ENCODE measurements at regions not wholly inside any gene's neighbourhood (a gene's known extent, or its start where the extent isn't known, plus 50 kb on each side); places are given as distances from the start of the nearest gene placed in this dataset.

- FAIRE-seq, result no peak
- no peak for DNase-seq (ENCODE audit: low spot score)
Observed at GRCh38 chr22:49251371-49251770, 576.3 kb downstream of the BRD1 start.

DNA sequence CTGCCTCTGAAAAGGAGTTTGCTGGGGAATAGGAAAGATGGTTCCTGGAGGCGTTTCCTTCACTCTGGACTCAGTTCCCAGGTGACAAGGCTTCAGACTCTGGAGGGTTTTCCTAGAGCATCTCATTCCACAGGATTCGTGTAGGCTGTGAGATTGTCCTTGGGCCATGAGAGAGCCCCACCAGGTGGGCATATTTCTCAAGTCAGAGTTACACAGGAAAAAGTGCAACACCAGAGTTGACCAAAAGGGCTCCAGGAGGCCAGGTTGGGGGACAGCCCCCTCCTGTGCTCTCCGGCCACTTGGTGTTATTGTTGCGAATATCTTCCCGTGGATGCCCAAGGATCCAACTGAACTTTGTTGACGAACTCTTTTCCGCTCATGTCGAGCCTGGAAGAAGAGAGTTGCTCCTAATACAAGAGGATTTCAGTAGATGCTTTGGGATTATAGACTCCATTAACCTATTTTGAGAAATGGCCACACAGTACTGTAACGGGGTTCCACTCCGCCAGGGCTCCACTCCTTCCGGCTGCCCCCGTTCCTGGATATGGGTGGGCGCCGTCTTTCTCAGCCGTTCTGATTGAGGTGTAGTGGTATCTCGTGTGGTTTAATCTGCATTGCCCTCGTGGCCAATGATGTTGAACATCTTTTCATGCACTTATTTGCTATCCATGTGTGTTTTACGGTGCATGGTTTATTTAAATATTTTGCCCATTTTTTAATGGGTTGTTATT, 580.3 kb downstream of the BRD1 start:
- DNase-seq (ENCODE audit: low spot score) (no peak), FAIRE-seq (no peak)

GRCh38 chr22:49244466-49245420, 582.9 kb downstream of the BRD1 start:
- no peak for FAIRE-seq
- no peak for DNase-seq (ENCODE audit: low spot score)

GRCh38 chr22:49243965-49244364, 583.7 kb downstream of the BRD1 start:
- DNase-seq (ENCODE audit: low spot score) (no peak), FAIRE-seq (no peak)

DNA sequence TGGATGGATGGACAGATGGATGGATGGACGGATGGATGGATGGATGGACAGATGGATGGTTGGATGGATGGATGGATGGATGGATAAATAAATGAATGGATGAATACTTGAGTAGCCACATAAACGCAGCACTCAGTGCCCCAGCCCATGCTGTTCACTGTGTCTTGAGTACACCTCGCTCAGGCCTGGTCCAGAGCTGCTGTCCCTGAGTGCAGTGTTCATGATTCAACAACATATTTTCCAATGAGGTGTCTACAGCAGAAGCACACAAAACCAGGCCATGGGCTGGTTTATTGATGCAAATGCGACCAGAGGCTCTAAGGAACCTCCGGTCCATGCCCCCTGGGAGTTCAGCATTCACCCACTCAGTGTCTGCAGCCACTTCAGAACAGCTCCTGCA, 584.3 kb downstream of the BRD1 start:
- no peak for DNase-seq (ENCODE audit: low spot score)
- no peak for FAIRE-seq

DNA sequence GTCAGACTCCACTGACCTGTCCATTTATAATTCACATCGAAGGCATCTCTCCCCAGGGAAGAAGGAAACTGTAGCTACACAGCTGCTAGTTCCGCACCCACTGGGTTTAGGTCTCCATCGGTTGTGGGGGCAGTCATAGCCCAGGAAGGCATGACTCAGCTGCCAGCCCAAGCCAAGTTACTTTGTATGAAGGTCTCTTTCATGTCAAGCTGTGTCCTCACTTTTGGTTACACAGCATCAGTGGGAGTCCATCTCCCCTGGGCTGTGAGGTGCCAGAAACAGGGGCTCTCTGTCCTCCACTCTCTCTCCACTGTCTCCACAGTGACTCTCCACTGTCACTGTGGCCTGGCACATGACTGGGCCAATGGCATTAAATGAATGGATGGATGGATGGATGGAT, 585.2 kb downstream of the BRD1 start:
- DNase-seq (ENCODE audit: low spot score) (no peak), FAIRE-seq (no peak)

GRCh38 chr22:49241174-49241851, 586.4 kb downstream of the BRD1 start:
- FAIRE-seq (no peak), DNase-seq (ENCODE audit: low spot score) (no peak)

GRCh38 chr22:49240472-49240871, 587.2 kb downstream of the BRD1 start:
- DNase-seq (ENCODE audit: low spot score), result no peak
- FAIRE-seq, result no peak

DNA sequence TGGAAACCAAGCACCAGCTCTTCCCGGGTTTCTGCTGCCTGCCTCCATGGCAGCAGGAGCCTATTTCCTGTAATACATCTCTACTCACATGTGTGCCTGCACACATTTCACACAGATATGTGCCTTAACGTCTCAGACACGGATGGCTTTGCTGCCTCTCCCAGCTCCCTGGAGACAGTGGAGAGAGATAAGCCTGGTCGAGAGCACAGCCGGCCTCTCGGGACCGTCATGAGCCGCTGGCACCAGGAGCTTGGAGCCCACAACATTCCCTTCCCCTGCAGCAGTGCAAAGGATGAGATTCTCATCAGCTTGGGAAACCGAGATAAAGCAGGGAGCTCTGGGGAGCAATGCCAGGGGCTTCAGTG, 587.7 kb downstream of the BRD1 start:
- no peak for DNase-seq (ENCODE audit: low spot score)
- FAIRE-seq, result no peak

DNA sequence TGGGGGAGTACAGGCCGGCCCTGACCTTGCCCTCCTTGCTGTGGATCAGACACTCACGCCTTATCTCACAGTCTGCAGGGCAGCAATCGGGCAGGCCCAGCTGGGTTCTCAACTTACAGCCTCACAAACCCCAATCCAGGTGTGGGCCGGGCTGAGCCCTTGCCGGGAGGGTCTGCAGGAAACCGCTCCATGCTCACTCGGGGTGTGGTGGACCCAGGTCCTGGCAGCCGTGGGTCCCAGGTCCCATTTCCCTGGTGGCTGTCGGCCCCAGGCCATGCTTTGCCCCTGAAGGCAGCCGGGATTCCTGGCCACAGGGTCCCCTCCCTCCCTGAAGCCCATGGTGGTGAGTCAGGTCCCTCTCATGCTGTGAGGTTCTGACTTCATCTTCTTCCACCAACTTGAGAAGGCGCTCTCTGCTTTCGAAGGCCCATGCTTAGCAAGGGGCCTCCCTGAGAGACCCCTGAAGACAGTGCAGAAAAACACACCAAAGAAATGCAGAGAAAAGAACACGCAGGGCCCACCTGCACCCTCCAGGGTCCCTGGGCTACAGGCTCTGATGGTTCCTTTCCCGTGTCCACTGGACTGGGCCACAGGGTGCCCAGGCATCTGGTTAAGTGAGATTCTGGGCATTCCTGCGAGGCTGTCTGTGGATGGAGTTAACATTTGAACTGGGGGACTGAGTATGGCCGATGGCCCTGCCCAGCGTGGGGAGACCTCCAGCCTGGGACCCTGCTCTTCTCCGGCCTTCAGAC, 588.2 kb downstream of the BRD1 start:
- DNase-seq (ENCODE audit: low spot score) (no peak), FAIRE-seq (no peak)

DNA sequence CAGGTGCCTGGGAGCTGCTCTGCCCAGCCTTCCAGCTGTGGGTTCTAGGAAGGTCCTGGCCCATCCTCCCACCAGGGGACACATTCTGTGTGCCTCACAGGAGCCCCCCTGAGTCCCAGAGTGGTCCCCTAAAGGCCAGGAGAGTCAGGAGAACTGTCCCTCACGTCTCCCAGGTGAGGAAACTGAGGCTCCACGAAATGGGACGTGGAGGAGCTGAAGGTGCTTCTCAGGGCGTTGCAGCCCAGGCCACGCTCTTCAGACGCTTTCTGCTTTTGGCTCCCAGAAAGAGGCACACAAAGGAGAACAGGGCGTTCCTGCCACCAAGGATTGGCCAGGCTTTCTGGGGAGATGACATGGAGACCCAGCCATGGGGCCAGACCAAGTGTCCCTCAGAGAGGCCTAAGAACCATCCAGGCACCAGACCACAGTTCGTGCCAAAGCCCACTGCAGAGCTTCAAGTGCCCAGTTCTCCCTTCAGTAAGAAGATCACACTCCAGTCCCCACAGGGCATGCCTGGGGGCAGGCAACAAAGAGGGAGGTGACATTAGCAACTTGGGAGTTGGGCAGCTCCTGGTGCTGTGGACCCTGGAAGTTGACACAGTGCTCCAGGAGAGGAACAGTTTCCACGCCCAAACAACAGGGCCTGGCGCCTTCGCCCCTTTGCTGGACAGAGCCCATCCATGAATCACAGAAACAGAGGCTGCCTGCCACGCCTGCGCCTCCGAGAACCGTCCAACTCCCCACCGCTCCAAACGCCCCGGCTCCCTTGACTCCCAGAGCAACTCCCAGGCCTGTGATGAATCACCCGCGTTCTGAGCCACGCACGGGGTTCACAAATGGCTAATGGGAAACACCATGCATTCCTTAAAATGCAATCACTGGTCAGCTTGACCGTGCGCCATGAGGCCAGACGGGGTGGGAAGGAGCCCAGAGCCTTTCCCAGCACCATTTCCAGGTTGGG, 589.2 kb downstream of the BRD1 start:
- FAIRE-seq (no peak), DNase-seq (ENCODE audit: low spot score) (no peak)

- DNase-seq (ENCODE audit: low spot score), result no peak
- FAIRE-seq, result no peak
Observed at GRCh38 chr22:49237703-49238102, 590.0 kb downstream of the BRD1 start.

DNA sequence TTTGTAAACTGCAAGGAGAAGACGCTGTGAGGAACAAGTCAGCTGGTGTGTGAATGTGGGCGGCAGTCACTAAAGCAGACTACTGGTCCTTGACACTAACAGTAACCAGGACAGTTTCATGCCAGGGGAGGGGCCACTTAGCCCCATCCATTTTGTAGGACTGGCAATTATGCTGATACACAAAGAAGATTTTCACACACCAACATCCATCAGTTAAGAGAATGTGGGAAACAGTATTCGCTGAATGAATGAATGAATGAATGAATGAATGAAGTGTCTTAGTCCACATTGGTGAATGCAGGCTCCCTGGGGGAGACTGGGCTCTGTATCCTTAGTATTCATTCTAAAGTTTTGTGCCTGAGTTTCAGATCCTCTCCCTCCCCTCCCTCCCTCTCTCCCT, 590.4 kb downstream of the BRD1 start:
- no peak for DNase-seq (ENCODE audit: low spot score)
- FAIRE-seq, result no peak

GRCh38 chr22:49236541-49237075, 591.1 kb downstream of the BRD1 start:
- FAIRE-seq (no peak), DNase-seq (ENCODE audit: low spot score) (no peak)

DNA sequence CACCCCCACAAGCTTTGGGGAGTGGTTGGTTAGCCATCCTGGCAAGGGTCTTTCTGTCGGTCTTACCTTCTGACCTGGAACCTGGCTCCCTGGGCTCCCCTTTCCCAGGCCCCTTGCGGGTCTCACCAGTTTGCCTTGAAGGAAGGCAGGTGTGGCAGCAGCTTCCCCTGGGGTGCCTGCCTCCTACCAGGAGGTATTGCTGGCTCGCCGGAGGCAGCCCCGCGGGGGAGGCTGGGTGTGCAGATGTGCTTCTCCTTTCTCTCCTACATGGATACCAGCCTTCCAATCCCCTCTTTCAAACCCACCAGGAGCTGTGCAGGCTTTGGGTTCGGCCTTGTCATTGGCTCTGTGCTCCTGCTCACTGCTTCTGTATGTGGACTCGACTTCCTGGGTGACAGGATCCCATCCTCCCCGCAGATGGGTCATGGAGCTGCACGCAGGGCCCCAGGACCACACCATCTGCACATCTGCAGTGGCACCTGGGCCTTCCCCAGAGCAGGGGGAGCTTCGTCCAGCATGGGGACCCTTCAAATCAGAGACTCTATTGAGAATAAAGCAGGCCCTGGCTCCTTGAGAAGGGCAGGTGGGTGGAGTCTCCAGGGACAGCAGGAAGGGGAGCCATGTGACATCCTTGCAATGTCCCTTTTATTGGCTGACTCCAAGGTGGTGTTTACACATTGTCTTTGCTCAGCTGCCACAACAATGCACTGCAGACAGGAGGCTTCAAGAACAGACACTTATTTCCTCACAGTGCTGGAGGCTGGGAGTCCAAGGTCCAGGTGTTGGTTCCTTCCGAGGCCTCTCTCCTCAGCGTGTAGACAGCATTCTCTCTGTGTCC, 592.0 kb downstream of the BRD1 start:
- DNase-seq (ENCODE audit: low spot score) (no peak), FAIRE-seq (no peak)

GRCh38 chr22:49234459-49234858, 593.2 kb downstream of the BRD1 start:
- FAIRE-seq (no peak), DNase-seq (ENCODE audit: low spot score) (no peak)

DNA sequence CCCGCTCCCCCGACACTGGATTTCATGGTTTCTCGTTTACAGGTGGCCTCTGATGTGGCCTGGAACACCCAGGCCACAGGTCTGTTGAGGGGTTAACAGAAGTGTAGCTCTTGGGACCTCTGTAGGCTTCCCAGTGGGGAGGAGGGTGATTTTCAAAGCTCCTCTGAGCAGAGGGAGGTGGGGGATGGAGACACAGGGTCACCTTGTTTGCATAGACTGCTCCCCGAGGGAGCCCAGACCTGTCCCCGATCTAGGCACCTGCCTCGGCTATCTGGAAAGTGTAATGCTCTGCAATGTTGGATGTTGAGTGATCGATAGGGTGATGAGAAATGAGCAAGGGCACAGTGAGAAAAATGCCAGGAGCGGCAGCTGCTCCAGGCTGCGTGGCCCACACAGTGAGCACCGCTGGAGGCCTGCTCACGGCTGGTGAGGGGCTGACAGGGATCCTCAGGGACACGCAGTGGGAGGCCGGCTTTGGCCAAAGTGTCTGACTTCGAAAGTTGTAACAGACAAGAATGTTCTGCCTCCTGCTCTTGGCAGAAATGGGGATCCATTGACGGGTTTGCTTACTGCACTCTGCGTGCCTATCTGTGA, 594.1 kb downstream of the BRD1 start:
- FAIRE-seq (no peak), DNase-seq (ENCODE audit: low spot score) (no peak)

GRCh38 chr22:49232319-49233067, 595.2 kb downstream of the BRD1 start:
- FAIRE-seq, result no peak
- no peak for DNase-seq (ENCODE audit: low spot score)

Measured in RCC 7860 (cell line).